SK-N-SH (cell line): ENCODE measurements at regions not wholly inside any gene's neighbourhood (a gene's known extent, or its start where the extent isn't known, plus 50 kb on each side); places are given as distances from the start of the nearest gene placed in this dataset.

Source experiments
- POLR2AphosphoS5 ChIP-seq: IDR thresholded peaks from 2 replicates; pipeline ENCODE4 v1.6.1; 2012; ENCODE audit warnings: low read depth, low read length
- TF ChIP-seq, protein P1 (sequence below): IDR thresholded peaks from 2 replicates; pipeline ENCODE4 v1.4.0; 2012; ENCODE audit warnings: low read depth, borderline replicate concordance

- TF ChIP-seq, protein P1, sequence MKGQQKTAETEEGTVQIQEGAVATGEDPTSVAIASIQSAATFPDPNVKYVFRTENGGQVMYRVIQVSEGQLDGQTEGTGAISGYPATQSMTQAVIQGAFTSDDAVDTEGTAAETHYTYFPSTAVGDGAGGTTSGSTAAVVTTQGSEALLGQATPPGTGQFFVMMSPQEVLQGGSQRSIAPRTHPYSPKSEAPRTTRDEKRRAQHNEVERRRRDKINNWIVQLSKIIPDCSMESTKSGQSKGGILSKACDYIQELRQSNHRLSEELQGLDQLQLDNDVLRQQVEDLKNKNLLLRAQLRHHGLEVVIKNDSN = no peak
- no peak for TF ChIP-seq POLR2AphosphoS5
These were observed 617.0 kb upstream of the ROBO1 start for GRCh38 chr3:80384811-80385210.
